Hematopoietic multipotent progenitor cell treated with erythropoietin and hydrocortisone succinate and interleukin-3 and kit ligand, for 17 days (in vitro differentiated cells): ENCODE measurements at regions not wholly inside any gene's neighbourhood (a gene's known extent, or its start where the extent isn't known, plus 50 kb on each side); places are given as distances from the start of the nearest gene placed in this dataset.
"Not testable (repeated sequence)": the region's sequence is repeated elsewhere in the genome, so short reads cannot be mapped to it uniquely, and the experiment has no call there.

Source experiments
- DNase-seq: peaks from one replicate; pipeline ENCODE4 v3.0.0-alpha.2; 2015; ENCODE audit warnings: low spot score

- no peak for DNase-seq
Measured at GRCh38 chr5:2381861-2382260, 369.6 kb downstream of the IRX2 start.

- DNase-seq, result no peak
Measured at GRCh38 chr5:2381070-2381469, 370.4 kb downstream of the IRX2 start.

DNA sequence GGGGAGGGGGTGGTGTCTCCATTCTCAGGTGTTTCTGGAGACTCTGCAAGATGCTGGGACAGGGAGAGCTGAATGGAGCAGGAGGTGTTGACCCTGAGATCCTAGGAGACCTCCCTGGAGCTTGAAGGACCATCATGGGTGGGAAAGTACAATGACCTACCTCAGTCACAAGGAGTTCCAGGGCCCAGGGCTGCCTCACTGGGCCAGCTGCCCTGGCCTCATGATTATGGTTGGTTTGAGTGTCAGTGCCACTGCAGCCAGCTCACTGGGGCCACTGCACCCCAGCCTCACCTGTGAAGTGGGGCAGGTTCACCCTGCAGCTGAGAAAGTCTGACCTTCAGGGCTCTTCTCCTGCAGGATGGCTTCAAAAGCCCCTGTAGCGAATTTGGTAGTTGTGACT is 372.5 kb downstream of the IRX2 start:
- no peak for DNase-seq

DNA sequence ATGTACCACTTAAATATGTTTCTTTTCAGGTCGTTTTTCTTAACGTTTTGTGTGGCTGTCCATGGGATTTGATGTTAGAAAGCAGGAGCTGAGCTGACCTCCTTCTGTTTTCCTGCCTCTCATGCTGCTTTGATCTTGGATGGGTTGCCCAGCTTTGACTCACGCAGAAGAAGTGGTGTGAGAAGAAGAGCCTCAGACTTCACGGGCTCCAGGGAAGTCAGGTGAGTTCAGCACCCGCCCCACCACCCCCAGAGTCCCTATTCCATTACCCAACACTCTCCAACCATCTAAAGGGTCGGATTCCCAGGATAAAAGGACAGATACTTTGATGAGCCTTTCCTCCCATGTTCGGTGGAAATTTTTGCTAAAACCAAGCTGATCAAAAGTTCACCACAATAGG is 373.4 kb downstream of the IRX2 start:
- DNase-seq, result no peak

GRCh38 chr5:2376486-2376885 is 375.0 kb downstream of the IRX2 start:
- DNase-seq, result no peak

GRCh38 chr5:2375757-2376250 is 375.7 kb downstream of the IRX2 start:
- no peak for DNase-seq

- DNase-seq, result no peak
Measured at GRCh38 chr5:2375291-2375690, 376.2 kb downstream of the IRX2 start.

GRCh38 chr5:2374703-2375102 is 376.8 kb downstream of the IRX2 start:
- DNase-seq, result no peak

DNA sequence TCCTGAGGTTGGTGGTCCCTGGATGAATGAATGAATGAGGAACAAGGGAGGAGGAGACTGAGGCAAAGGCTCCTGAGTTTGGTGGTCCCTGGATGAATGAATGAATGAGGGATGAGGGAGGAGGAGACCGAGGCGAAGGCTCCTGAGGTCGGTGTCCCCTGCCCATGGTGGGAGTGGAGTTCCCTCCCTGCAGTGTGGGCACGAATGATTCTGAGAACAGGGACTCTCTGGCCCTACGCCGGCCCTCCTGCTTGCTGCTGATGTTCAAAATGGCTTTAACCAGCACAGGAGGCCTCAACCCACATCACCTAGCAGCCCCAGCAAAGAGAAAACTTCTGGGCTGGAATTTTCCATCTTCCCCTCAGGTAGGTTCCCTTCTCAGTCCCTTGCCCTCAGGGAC is 377.8 kb downstream of the IRX2 start:
- DNase-seq, result no peak

GRCh38 chr5:2371419-2371710 is 380.1 kb downstream of the IRX2 start:
- no peak for DNase-seq

GRCh38 chr5:2370626-2371418 is 380.7 kb downstream of the IRX2 start:
- DNase-seq, result no peak

- no peak for DNase-seq
Measured at GRCh38 chr5:2369178-2369577, 382.3 kb downstream of the IRX2 start.

DNA sequence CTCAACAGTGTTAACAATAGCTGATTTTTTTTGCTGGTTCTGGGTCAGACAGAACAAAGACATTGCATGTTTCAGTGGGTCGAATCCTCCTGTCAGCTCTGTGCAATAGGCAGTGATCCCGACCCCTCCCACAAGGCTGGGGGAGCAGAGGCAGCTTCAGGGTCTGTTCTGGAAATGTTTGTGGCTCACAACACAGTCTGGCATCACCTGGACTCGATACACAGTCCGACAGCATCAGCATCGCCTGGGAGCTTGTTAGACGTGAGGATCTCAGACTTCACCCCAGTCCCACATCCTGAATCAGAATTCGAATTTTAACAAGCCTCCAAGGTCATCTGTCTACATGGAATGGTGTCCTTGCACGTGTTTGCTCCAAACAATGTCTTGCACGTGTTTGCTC is 384.7 kb downstream of the IRX2 start:
- no peak for DNase-seq

DNA sequence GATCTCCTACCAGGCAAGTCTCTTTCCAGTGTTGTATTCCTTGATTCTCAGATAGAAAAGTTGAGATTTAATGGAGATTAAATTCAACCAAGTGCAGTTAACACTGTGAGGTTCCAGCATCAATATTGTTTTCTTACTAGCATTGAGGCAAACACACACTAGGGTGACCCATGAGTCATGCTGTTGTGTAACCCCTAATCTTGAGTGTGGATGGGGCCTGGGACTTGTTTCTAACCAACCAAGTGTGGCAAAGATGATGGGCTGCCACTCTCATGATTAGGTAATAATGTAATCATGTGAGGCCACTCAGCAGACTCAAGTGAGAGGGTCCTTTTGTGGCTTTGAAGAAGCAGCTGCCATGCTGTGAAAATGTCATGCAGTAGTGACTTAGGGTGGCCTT is 394.2 kb downstream of the IRX2 start:
- DNase-seq, result no peak

- DNase-seq, result no peak
Measured at GRCh38 chr5:2355859-2356258, 395.6 kb downstream of the IRX2 start.

- no peak for DNase-seq
Measured at GRCh38 chr5:2353871-2354440, 397.5 kb downstream of the IRX2 start.

DNA sequence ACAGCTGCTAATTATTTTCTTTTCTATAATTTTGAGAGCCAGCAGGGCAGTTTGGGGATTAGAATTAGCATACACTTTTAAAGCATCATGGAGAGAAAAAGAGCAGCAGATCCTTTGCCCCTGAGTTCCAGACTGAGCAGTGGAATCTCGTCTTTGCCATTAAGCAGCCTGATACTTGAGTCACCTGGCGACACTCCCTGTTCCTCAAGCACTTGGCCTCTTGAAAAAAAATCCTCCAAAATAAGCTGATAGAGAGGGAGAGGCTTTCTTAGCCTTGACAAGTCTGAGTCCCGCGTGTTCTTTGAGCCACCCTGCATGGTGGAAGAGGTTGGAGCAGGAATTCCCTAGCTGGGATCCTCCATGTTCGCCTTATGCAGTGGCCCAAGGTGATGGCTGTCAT is 398.3 kb downstream of the IRX2 start:
- DNase-seq, result no peak

DNA sequence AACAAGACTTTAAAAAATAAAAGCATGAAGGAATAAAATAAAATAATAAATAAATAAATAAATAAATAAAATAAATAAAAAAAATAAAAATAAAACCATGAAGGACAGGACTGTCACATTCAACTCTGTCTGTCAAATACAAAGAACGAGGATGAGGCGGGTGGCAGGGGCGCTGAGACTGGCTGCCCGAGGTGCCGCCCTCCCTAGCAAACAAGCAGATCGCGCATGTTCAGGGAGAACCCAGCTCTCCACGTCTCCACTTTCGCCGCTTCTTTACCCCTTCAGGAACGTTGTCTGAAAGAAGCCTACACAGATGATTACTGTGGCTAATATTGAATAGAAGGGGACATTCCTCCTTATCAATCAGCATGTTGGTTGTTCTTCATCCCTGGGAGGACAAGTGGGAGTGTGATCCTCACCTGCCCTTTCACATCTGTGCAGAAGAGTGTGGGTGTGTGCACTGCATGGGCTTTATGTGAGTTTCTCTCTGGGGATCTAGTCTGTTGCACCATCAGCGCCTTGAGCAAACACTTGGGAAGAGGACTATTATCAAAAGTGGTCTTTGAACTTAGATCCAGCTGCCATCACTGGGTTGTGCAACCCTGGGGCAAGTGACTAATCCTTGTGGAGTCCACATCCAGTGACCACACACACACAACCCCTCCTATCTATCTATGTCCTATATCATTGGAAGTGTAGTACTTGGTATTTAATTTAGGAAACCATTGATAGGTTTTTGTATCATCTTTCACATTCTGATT is 399.2 kb downstream of the IRX2 start:
- no peak for DNase-seq

DNA sequence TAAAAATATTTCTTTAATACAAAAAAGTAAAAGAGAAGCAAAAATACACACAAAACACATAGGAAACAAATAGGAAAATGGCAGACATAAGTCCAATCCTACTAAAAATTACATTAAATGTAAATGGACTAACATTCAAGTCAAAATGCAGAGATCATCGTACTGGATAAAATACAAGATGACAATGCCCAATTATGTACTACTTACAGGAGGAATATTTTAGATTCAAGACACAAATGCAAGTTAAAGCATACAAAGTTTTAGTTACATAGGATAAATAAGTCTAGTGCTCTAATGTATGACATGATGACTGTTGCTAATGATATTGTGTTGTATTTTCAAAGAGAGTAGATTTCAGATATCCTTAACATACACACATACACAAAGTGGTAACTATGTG is 401.7 kb downstream of the IRX2 start:
- DNase-seq, result not testable (repeated sequence)

GRCh38 chr5:2338686-2339085 is 412.8 kb downstream of the IRX2 start:
- DNase-seq, result no peak

GRCh38 chr5:2335733-2336515 is 415.6 kb downstream of the IRX2 start:
- DNase-seq, result no peak

- DNase-seq, result no peak
Measured at GRCh38 chr5:2335125-2335732, 416.2 kb downstream of the IRX2 start.
